ENCODE measurements at regions not wholly inside any gene's neighbourhood (a gene's known extent, or its start where the extent isn't known, plus 50 kb on each side); places are given as distances from the start of the nearest gene placed in this dataset.

DNA sequence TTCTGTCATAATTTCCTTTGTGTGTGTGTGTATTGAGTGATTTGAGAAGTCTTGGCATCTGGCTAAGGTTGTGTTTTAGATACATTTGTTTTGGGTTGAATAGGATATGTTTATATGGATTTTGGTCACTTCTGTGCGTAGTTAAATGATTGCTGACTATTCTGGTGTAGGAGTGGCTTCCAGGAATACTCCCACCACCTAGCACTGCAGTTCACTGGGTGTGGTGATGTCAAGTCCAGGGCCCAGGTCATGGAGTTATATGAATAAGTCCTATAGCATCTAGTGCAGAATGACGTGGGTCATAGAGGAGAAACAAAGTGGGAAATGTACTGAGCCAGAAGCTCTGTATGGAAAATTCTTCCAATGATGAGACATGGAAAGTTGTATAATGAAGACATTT lies 465.4 kb upstream of the CCL2 start:
- no peak overlapping the region for H3K9ac ChIP-seq (replicated peaks; ENCODE audit: extremely low read depth, insufficient read depth, low read length)

DNA sequence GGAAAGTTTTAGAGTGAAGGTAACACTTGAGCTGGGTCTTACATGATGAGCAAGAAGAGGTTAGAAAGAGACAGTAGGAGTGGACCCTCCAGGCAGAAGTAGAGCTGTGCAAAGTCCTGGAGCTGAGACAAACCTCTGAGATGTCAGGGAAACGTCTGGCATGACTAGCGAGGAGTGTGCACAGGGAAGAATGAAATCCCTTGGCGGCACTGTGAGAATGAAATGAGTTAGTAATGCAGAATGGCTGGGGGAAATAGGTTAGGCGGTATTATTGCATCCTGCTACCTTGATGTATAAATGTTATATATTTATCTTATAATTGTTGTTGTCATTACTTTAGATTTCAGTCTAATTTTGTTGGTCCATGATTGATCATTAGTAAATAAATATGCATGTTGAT lies 457.9 kb upstream of the CCL2 start:
- dilution Hi-C loops (cut with MboI; ENCODE audit: extremely low pct_ligation_motif_present, low sequenced_read_pairs) = no loop called here

More for the DNA sequence above, 465.4 kb upstream of the CCL2 start:
- Histone ChIP-seq H4K20me1 (replicated peaks; ENCODE audit: control insufficient read depth, extremely low read depth, insufficient read depth, low read length) (no peaks in the 10 kb centered on the region), H3K79me2 (ENCODE audit: control insufficient read depth, insufficient read depth, low read length) (no peaks in the 10 kb centered on the region), H3K9me1 (replicated peaks; ENCODE audit: control insufficient read depth, extremely low read depth, insufficient read depth, low read length) (no peaks in the 10 kb centered on the region), H3K36me3 (ENCODE audit: control insufficient read depth in 2 of 2, extremely low read depth in 1 of 2, insufficient read depth in 2 of 2, low read length in 2 of 2) (no peaks in the 10 kb centered on the region), H3K9me3 (replicated peaks; ENCODE audit: control insufficient read depth, insufficient read depth, low read length) (no peaks in the 10 kb centered on the region), H3K27ac (ENCODE audit: insufficient read depth, low read depth, low read length) (no peak overlapping the region), H3K4me2 (ENCODE audit: insufficient read depth, low read length) (no peak overlapping the region), H3K4me3 (replicated peaks in 1 of 3; ENCODE audit: insufficient read depth in 1 of 3, low read depth in 1 of 3, low read length in 3 of 3) (no peak overlapping the region), H3K27me3 (ENCODE audit: control insufficient read depth in 2 of 2, insufficient read depth in 2 of 2, low read length in 2 of 2) (no peaks in the 10 kb centered on the region), H3K4me1 (ENCODE audit: control insufficient read depth, extremely low read depth, insufficient read depth, low read length) (no peaks in the 10 kb centered on the region), H2AFZ (ENCODE audit: low read depth, low read length) (no peak overlapping the region)
- no peak for DNase-seq (ENCODE audit: low read depth, low spot score)
- ChIA-PET POLR2A (no interaction called here), CTCF (no interaction called here)
- dilution Hi-C loops (cut with MboI; ENCODE audit: extremely low pct_ligation_motif_present, low sequenced_read_pairs) (no loop called here), intact Hi-C loops (cut with micrococcal nuclease) (no loop called here)
- no TSS peak for BruUV-seq (replicated peaks)
- TF ChIP-seq JUN (IDR thresholded peaks at IDR 0.05; ENCODE audit: borderline replicate concordance, insufficient read depth, insufficient read length, low read depth) = no peak
- TF ChIP-seq, protein P1, sequence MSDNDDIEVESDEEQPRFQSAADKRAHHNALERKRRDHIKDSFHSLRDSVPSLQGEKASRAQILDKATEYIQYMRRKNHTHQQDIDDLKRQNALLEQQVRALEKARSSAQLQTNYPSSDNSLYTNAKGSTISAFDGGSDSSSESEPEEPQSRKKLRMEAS (IDR thresholded peaks at IDR 0.05; ENCODE audit: insufficient read depth, insufficient read length) = no peak
- FAIRE-seq = no peak

More for the DNA sequence above, 457.9 kb upstream of the CCL2 start:
- H3K9me3 ChIP-seq (replicated peaks; ENCODE audit: control insufficient read depth, insufficient read depth, low read length) = no peaks in the 10 kb centered on the region
- H3K4me2 ChIP-seq (ENCODE audit: insufficient read depth, low read length) = no peak overlapping the region
- no TSS peak for BruUV-seq (replicated peaks)
- no peak overlapping the region for H2AFZ ChIP-seq (ENCODE audit: low read depth, low read length)
- ChIA-PET CTCF (no interaction called here), POLR2A (no interaction called here)
- no peaks in the 10 kb centered on the region for H3K27me3 ChIP-seq (ENCODE audit: control insufficient read depth in 2 of 2, insufficient read depth in 2 of 2, low read length in 2 of 2)
- intact Hi-C loops (cut with micrococcal nuclease) = no loop called here
- H3K4me1 ChIP-seq (ENCODE audit: control insufficient read depth, extremely low read depth, insufficient read depth, low read length) = no peaks in the 10 kb centered on the region
- no peaks in the 10 kb centered on the region for H3K79me2 ChIP-seq (ENCODE audit: control insufficient read depth, insufficient read depth, low read length)
- no peak overlapping the region for H3K27ac ChIP-seq (ENCODE audit: insufficient read depth, low read depth, low read length)
- no peak overlapping the region for H3K9ac ChIP-seq (replicated peaks; ENCODE audit: extremely low read depth, insufficient read depth, low read length)
- FAIRE-seq = no peak
- no peak for TF ChIP-seq JUN (IDR thresholded peaks at IDR 0.05; ENCODE audit: borderline replicate concordance, insufficient read depth, insufficient read length, low read depth)
- TF ChIP-seq, protein P1 (IDR thresholded peaks at IDR 0.05; ENCODE audit: insufficient read depth, insufficient read length) = no peak
- DNase-seq (ENCODE audit: low read depth, low spot score) = no peak
- no peaks in the 10 kb centered on the region for H3K9me1 ChIP-seq (replicated peaks; ENCODE audit: control insufficient read depth, extremely low read depth, insufficient read depth, low read length)
- H3K4me3 ChIP-seq (replicated peaks in 1 of 3; ENCODE audit: insufficient read depth in 1 of 3, low read depth in 1 of 3, low read length in 3 of 3) = no peak overlapping the region
- no peaks in the 10 kb centered on the region for H4K20me1 ChIP-seq (replicated peaks; ENCODE audit: control insufficient read depth, extremely low read depth, insufficient read depth, low read length)
- H3K36me3 ChIP-seq (ENCODE audit: control insufficient read depth in 2 of 2, extremely low read depth in 1 of 2, insufficient read depth in 2 of 2, low read length in 2 of 2) = no peaks in the 10 kb centered on the region

Measured in endothelial cell of umbilical vein (primary cell).